AG09319 (cell line): ENCODE measurements at regions not wholly inside any gene's neighbourhood (a gene's known extent, or its start where the extent isn't known, plus 50 kb on each side); places are given as distances from the start of the nearest gene placed in this dataset.

Experiments
- DNase-seq: peaks from one replicate; pipeline ENCODE4 v3.0.0-alpha.2; 2010; ENCODE audit warnings: low read depth; ENCODE audit errors: extremely low read depth
- TF ChIP-seq, protein P1 (sequence below): IDR thresholded peaks from 2 replicates; pipeline ENCODE4 v1.5.1; 2011; ENCODE audit warnings: low read depth, mild to moderate bottlenecking, inconsistent platforms, low read length, moderate library complexity

GRCh38 chr2:173419506-173419905 lies 64.8 kb downstream of the CDCA7 start:
- TF ChIP-seq, protein P1, sequence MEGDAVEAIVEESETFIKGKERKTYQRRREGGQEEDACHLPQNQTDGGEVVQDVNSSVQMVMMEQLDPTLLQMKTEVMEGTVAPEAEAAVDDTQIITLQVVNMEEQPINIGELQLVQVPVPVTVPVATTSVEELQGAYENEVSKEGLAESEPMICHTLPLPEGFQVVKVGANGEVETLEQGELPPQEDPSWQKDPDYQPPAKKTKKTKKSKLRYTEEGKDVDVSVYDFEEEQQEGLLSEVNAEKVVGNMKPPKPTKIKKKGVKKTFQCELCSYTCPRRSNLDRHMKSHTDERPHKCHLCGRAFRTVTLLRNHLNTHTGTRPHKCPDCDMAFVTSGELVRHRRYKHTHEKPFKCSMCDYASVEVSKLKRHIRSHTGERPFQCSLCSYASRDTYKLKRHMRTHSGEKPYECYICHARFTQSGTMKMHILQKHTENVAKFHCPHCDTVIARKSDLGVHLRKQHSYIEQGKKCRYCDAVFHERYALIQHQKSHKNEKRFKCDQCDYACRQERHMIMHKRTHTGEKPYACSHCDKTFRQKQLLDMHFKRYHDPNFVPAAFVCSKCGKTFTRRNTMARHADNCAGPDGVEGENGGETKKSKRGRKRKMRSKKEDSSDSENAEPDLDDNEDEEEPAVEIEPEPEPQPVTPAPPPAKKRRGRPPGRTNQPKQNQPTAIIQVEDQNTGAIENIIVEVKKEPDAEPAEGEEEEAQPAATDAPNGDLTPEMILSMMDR: no peak
- DNase-seq: no peak

- TF ChIP-seq, protein P1: no peak
- DNase-seq: no peak
Measured at GRCh38 chr2:173424886-173425285, 70.2 kb downstream of the CDCA7 start.

- DNase-seq: no peak
- TF ChIP-seq, protein P1: no peak
Measured at GRCh38 chr2:173427887-173428668, 73.4 kb downstream of the CDCA7 start.

GRCh38 chr2:173431191-173431590 lies 76.5 kb downstream of the CDCA7 start:
- DNase-seq: no peak
- TF ChIP-seq, protein P1: no peak

GRCh38 chr2:173432049-173432754 lies 77.5 kb downstream of the CDCA7 start:
- TF ChIP-seq, protein P1: no peak
- DNase-seq: no peak

GRCh38 chr2:173434762-173435569 lies 80.3 kb downstream of the CDCA7 start:
- TF ChIP-seq, protein P1: no peak
- no peak for DNase-seq

GRCh38 chr2:173435574-173435973 lies 80.9 kb downstream of the CDCA7 start:
- DNase-seq: no peak
- TF ChIP-seq, protein P1: no peak
